HFFc6 (cell line): ENCODE measurements at regions not wholly inside any gene's neighbourhood (a gene's known extent, or its start where the extent isn't known, plus 50 kb on each side); places are given as distances from the start of the nearest gene placed in this dataset.

Experiments used
- DNase-seq: peaks from one replicate; pipeline ENCODE4 v3.0.0-alpha.2; 2018
- H3K27ac Mint-ChIP-seq: 2 replicates; pipeline ENCODE4 v1.8.0; 2020; ENCODE audit warnings: mild to moderate bottlenecking, mixed read lengths
- H3K27me3 Mint-ChIP-seq: 2 replicates; pipeline ENCODE4 v1.8.0; 2021; ENCODE audit warnings: mild to moderate bottlenecking, moderate library complexity, mixed read lengths; ENCODE audit not compliant: insufficient read depth
- H3K36me3 Mint-ChIP-seq: 2 replicates; pipeline ENCODE4 v1.8.0; 2021; ENCODE audit warnings: low read depth, mixed read lengths
- H3K4me1 Mint-ChIP-seq: 2 replicates; pipeline ENCODE4 v1.8.0; 2020; ENCODE audit warnings: low read depth, mixed read lengths
- H3K4me3 Mint-ChIP-seq: 2 replicates; pipeline ENCODE4 v1.8.0; 2020; ENCODE audit warnings: mild to moderate bottlenecking, moderate library complexity, mixed read lengths
- H3K9me3 Mint-ChIP-seq: 2 replicates; pipeline ENCODE4 v1.8.0; 2020; ENCODE audit warnings: mild to moderate bottlenecking, mixed read lengths
- TF ChIP-seq, protein P1 (sequence below): fragments of 200-600 bp; sonication (generic); IDR thresholded peaks from 2 replicates; pipeline ENCODE4 v1.5.0; 2021; ENCODE audit warnings: antibody characterized with exemption, mild to moderate bottlenecking

DNA sequence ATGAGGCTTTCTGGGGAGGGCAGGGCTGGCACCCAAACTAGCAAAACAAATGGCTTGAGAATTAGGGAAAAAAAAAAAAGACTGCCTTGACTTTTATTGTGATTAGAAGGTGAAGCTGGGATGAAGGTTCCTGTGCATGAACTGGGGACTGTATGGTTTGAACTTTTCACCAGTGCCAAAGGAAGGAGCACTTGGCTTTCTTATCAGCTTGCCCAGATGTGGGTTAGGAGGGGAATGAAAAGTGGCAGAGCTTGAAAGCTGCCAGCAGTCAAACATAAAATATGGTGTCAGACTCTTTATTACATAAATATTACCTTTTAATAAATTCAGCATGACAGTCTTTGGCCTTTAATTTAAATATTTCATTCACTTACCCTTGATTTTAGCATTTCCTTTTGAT is 182.5 kb downstream of the PSAT1 start:
- Mint-ChIP-seq H3K27me3 (peaks cover 5% of the 10 kb centered on the region; the same call in 1 of the 2 replicates), H3K4me1 (no peaks in the 10 kb centered on the region), H3K4me3 (no peak overlapping the region), H3K9me3 (peaks cover 17% of the 10 kb centered on the region), H3K27ac (no peak overlapping the region), H3K36me3 (peaks cover 21% of the 10 kb centered on the region)
- DNase-seq, result no peak
- TF ChIP-seq, protein P1, sequence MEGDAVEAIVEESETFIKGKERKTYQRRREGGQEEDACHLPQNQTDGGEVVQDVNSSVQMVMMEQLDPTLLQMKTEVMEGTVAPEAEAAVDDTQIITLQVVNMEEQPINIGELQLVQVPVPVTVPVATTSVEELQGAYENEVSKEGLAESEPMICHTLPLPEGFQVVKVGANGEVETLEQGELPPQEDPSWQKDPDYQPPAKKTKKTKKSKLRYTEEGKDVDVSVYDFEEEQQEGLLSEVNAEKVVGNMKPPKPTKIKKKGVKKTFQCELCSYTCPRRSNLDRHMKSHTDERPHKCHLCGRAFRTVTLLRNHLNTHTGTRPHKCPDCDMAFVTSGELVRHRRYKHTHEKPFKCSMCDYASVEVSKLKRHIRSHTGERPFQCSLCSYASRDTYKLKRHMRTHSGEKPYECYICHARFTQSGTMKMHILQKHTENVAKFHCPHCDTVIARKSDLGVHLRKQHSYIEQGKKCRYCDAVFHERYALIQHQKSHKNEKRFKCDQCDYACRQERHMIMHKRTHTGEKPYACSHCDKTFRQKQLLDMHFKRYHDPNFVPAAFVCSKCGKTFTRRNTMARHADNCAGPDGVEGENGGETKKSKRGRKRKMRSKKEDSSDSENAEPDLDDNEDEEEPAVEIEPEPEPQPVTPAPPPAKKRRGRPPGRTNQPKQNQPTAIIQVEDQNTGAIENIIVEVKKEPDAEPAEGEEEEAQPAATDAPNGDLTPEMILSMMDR, result no peak

DNA sequence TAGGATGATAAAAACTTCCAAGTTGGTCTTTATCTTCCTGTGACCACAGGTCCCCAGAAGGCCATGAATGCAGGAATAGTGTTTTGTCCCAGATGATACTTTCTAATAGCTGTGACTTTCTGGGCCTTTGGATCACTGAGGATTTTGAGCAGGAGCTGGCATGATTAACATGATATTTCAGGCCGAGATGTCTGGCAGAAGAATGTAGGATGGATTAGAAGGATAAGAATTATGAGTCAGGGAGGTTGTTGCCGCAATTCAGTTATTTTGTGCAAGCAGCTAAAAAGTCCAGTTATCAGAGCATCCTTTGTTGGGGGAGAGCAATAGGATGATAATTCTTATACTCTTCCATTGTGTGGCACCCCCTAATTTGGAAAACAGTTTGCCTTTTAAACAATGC is 189.7 kb downstream of the PSAT1 start:
- Mint-ChIP-seq H3K4me1 (peaks cover 8% of the 10 kb centered on the region; the same call in 1 of the 2 replicates), H3K27ac (no peak overlapping the region), H3K9me3 (peaks cover 14% of the 10 kb centered on the region), H3K36me3 (peaks cover 14% of the 10 kb centered on the region), H3K27me3 (peaks cover 2% of the 10 kb centered on the region; the same call in 1 of the 2 replicates), H3K4me3 (no peak overlapping the region)
- TF ChIP-seq, protein P1, result no peak
- no peak for DNase-seq

GRCh38 chr9:78490231-78490630 is 193.3 kb downstream of the PSAT1 start:
- no peak overlapping the region for H3K4me3 Mint-ChIP-seq
- no peaks in the 10 kb centered on the region for H3K36me3 Mint-ChIP-seq
- H3K4me1 Mint-ChIP-seq, result peaks cover 8% of the 10 kb centered on the region; the same call in 1 of the 2 replicates
- TF ChIP-seq, protein P1, result no peak
- no peak for DNase-seq
- no peak overlapping the region for H3K27ac Mint-ChIP-seq
- no peaks in the 10 kb centered on the region for H3K9me3 Mint-ChIP-seq
- H3K27me3 Mint-ChIP-seq, result peaks cover 1% of the 10 kb centered on the region

GRCh38 chr9:78491402-78491801 is 194.5 kb downstream of the PSAT1 start:
- peaks cover 1% of the 10 kb centered on the region for H3K27me3 Mint-ChIP-seq
- no peaks in the 10 kb centered on the region for H3K36me3 Mint-ChIP-seq
- TF ChIP-seq, protein P1, result no peak
- peaks cover 8% of the 10 kb centered on the region; the same call in 1 of the 2 replicates for H3K4me1 Mint-ChIP-seq
- H3K27ac Mint-ChIP-seq, result no peak overlapping the region
- H3K9me3 Mint-ChIP-seq, result no peaks in the 10 kb centered on the region
- DNase-seq, result no peak
- H3K4me3 Mint-ChIP-seq, result no peak overlapping the region

DNA sequence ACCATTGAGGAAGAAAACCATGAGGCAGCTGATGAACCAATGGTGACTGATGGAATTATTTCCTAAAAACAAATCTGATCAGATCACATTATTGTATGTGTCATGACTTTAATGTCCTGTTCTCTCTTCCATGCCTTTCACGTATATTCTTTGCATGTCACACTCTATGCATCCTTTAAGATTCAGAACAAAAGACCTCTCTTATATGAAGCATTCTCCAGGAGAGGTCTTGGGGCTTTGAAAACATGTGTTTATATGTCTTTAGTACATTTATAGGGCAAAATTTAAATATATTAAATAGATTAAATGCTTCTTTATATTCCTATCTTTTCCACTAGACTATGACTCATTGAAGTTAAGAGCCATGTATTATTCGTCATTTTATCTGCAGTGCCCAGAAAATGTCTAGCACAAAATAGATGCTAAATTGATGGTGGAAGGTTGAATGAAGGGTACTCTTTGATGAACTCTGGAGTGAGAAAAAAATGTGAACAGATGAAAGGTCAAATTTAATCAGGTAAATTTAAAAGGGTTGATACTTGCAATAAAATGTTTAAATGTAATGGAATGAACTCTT is 196.3 kb downstream of the PSAT1 start:
- H3K27ac Mint-ChIP-seq, result no peak overlapping the region
- TF ChIP-seq, protein P1, result no peak
- H3K27me3 Mint-ChIP-seq, result peaks cover 3% of the 10 kb centered on the region
- no peak for DNase-seq
- no peaks in the 10 kb centered on the region for H3K9me3 Mint-ChIP-seq
- H3K4me1 Mint-ChIP-seq, result no peaks in the 10 kb centered on the region
- H3K36me3 Mint-ChIP-seq, result no peaks in the 10 kb centered on the region
- H3K4me3 Mint-ChIP-seq, result no peak overlapping the region
